ENCODE measurements at regions not wholly inside any gene's neighbourhood (a gene's known extent, or its start where the extent isn't known, plus 50 kb on each side); places are given as distances from the start of the nearest gene placed in this dataset.
"Not testable (repeated sequence)": the region's sequence is repeated elsewhere in the genome, so short reads cannot be mapped to it uniquely, and the experiment has no call there.

- not testable (repeated sequence) for TF ChIP-seq CTCF (IDR thresholded peaks at IDR 0.05); POLR2AphosphoS5 (IDR thresholded peaks at IDR 0.05); POLR2A (IDR thresholded peaks at IDR 0.05; ENCODE audit: low read depth)
Observed at GRCh38 chr9:42724841-42725835, 541.7 kb downstream of the SPATA31A6 start.

Data from esophagus muscularis mucosa (tissue), 3 donors.